ENCODE measurements at regions not wholly inside any gene's neighbourhood (a gene's known extent, or its start where the extent isn't known, plus 50 kb on each side); places are given as distances from the start of the nearest gene placed in this dataset.

DNA sequence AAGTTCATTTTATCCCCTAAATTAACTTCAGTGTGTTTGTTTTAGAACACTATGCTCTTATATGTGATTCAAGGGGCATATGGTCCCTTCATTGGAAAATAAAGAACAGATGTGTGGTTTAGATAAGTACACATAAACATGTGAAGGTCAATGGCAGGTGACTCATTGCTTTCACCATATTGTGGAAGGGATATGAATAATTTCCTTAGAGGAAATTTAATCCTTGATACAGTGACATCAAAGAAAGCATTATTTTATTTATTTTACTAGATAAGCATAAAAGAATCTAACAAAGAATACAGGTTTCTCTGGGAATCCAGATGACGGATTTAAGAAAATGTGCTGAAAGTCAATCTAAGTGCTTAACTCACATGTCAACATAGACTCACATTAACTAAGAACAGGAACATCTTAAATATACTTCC is 373.5 kb downstream of the KCTD12 start:
- no peak overlapping the region for H3K27ac ChIP-seq
- WGBS, 2 donors, result 54 to 55% methylated on average over 1 of the region's 1 CpG
- no peaks in the 10 kb centered on the region for H3K9me3 ChIP-seq
- TF ChIP-seq, protein P1, sequence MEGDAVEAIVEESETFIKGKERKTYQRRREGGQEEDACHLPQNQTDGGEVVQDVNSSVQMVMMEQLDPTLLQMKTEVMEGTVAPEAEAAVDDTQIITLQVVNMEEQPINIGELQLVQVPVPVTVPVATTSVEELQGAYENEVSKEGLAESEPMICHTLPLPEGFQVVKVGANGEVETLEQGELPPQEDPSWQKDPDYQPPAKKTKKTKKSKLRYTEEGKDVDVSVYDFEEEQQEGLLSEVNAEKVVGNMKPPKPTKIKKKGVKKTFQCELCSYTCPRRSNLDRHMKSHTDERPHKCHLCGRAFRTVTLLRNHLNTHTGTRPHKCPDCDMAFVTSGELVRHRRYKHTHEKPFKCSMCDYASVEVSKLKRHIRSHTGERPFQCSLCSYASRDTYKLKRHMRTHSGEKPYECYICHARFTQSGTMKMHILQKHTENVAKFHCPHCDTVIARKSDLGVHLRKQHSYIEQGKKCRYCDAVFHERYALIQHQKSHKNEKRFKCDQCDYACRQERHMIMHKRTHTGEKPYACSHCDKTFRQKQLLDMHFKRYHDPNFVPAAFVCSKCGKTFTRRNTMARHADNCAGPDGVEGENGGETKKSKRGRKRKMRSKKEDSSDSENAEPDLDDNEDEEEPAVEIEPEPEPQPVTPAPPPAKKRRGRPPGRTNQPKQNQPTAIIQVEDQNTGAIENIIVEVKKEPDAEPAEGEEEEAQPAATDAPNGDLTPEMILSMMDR (IDR thresholded peaks at IDR 0.05), result no peak
- H3K4me3 ChIP-seq, result no peak overlapping the region
- intact Hi-C loops (cut with DNase I), result no loop called here
- ATAC-seq, result peak in 2 of 4 donors; percentile 43 to 66
- no peak for DNase-seq
- H3K27me3 ChIP-seq, result no peaks in the 10 kb centered on the region
- no peaks in the 10 kb centered on the region for H3K4me1 ChIP-seq
- no peaks in the 10 kb centered on the region for H3K36me3 ChIP-seq
- no peak for FAIRE-seq

- 24 to 30% methylated on average over 3 of the region's 3 CpGs for WGBS, 2 donors
- Histone ChIP-seq H3K36me3 (no peaks in the 10 kb centered on the region), H3K4me3 (no peak overlapping the region), H3K4me1 (no peaks in the 10 kb centered on the region), H3K27ac (no peak overlapping the region), H3K27me3 (no peaks in the 10 kb centered on the region), H3K9me3 (no peaks in the 10 kb centered on the region)
- TF ChIP-seq, protein P1 (IDR thresholded peaks at IDR 0.05), result no peak
- ATAC-seq (no peak), DNase-seq (no peak), FAIRE-seq (no peak)
- intact Hi-C loops (cut with DNase I), result no loop called here
Observed at GRCh38 chr13:76505437-76505836, 380.8 kb downstream of the KCTD12 start.

GRCh38 chr13:76503766-76504165 is 382.4 kb downstream of the KCTD12 start:
- 45 to 54% methylated on average over 5 of the region's 5 CpGs for WGBS, 2 donors
- TF ChIP-seq, protein P1 (IDR thresholded peaks at IDR 0.05), result no peak
- DNase-seq (no peak), ATAC-seq (no peak), FAIRE-seq (no peak)
- no peak overlapping the region for H3K4me3 ChIP-seq
- H3K27me3 ChIP-seq, result no peaks in the 10 kb centered on the region
- H3K4me1 ChIP-seq, result no peaks in the 10 kb centered on the region
- no peaks in the 10 kb centered on the region for H3K9me3 ChIP-seq
- intact Hi-C loops (cut with DNase I), result no loop called here
- no peaks in the 10 kb centered on the region for H3K36me3 ChIP-seq
- H3K27ac ChIP-seq, result no peak overlapping the region

GRCh38 chr13:76503291-76503690 is 382.9 kb downstream of the KCTD12 start:
- 40 to 53% methylated on average over 1 of the region's 1 CpG for WGBS, 2 donors
- no peak for DNase-seq
- no peak for ATAC-seq
- Histone ChIP-seq H3K9me3 (no peaks in the 10 kb centered on the region), H3K27me3 (no peaks in the 10 kb centered on the region), H3K4me3 (no peak overlapping the region), H3K27ac (no peak overlapping the region), H3K4me1 (no peaks in the 10 kb centered on the region), H3K36me3 (no peaks in the 10 kb centered on the region)
- intact Hi-C loops (cut with DNase I), result no loop called here
- TF ChIP-seq, protein P1 (IDR thresholded peaks at IDR 0.05), result no peak
- no peak for FAIRE-seq

- no peak for FAIRE-seq
- TF ChIP-seq, protein P1 (IDR thresholded peaks at IDR 0.05), result no peak
- Histone ChIP-seq H3K27me3 (no peaks in the 10 kb centered on the region), H3K36me3 (no peaks in the 10 kb centered on the region), H3K9me3 (no peaks in the 10 kb centered on the region), H3K4me1 (no peaks in the 10 kb centered on the region), H3K4me3 (no peak overlapping the region), H3K27ac (no peak overlapping the region)
- DNase-seq, result no peak
- ATAC-seq, result no peak
- WGBS, 2 donors, result 19 to 34% methylated on average over 3 of the region's 3 CpGs
- intact Hi-C loops (cut with DNase I), result no loop called here
Observed at GRCh38 chr13:76500894-76501293, 385.3 kb downstream of the KCTD12 start.
